ENCODE measurements at regions not wholly inside any gene's neighbourhood (a gene's known extent, or its start where the extent isn't known, plus 50 kb on each side); places are given as distances from the start of the nearest gene placed in this dataset.

DNA sequence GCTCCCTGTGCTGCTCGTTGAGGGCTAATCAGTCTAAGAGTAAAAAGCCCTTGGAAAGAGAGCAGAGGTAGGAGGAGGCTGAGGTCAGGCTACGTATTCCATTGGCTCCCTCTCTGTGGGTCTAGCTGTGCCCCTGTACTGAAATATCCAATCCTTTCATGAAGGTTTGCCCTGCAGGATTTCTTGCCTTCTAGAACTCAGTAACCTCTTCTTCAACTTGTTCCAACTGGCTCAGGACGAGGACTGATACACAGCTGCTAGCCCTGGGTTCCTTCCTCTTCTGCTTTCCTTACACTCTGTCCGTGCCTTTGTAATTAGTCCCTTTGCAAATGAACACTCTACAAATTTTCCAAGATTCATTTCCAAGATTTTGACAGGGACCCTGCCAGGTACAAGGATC is 560.5 kb downstream of the ACTR3B start:
- no peak for TF ChIP-seq FOXM1 (IDR thresholded peaks at IDR 0.05; ENCODE audit: borderline replicate concordance, low read depth)
- no peak for TF ChIP-seq YY1 (IDR thresholded peaks at IDR 0.05; ENCODE audit: low read depth)
- TF ChIP-seq EGR1 (IDR thresholded peaks at IDR 0.05) = no peak
- no peak for TF ChIP-seq USF1 (IDR thresholded peaks at IDR 0.05)
- no peak for TF ChIP-seq RAD21 (IDR thresholded peaks at IDR 0.05; ENCODE audit: low read depth)
- no peak for TF ChIP-seq TAF1 (IDR thresholded peaks at IDR 0.05; ENCODE audit: low read depth)
- no peak for TF ChIP-seq NFIC (IDR thresholded peaks at IDR 0.05)
- no peak for TF ChIP-seq CREB1 (IDR thresholded peaks at IDR 0.05; ENCODE audit: low read depth)
- TF ChIP-seq TCF12 (IDR thresholded peaks at IDR 0.05; ENCODE audit: low read depth) = no peak
- no peak for TF ChIP-seq TEAD4 (IDR thresholded peaks at IDR 0.05)

GRCh38 chr7:153320681-153321080 is 561.1 kb downstream of the ACTR3B start:
- TF ChIP-seq EGR1 (IDR thresholded peaks at IDR 0.05) = no peak
- no peak for TF ChIP-seq TEAD4 (IDR thresholded peaks at IDR 0.05)
- TF ChIP-seq YY1 (IDR thresholded peaks at IDR 0.05; ENCODE audit: low read depth) = no peak
- TF ChIP-seq REST (IDR thresholded peaks at IDR 0.05; ENCODE audit: low read depth) = no peak
- TF ChIP-seq TCF12 (IDR thresholded peaks at IDR 0.05; ENCODE audit: low read depth) = no peak
- no peak for TF ChIP-seq CEBPB (IDR thresholded peaks at IDR 0.05)
- TF ChIP-seq EP300 (IDR thresholded peaks at IDR 0.05; ENCODE audit: borderline replicate concordance) = no peak
- TF ChIP-seq ZBTB7A (IDR thresholded peaks at IDR 0.05; ENCODE audit: low read depth) = no peak
- no peak for TF ChIP-seq USF1 (IDR thresholded peaks at IDR 0.05)
- TF ChIP-seq CREB1 (IDR thresholded peaks at IDR 0.05; ENCODE audit: low read depth) = no peak
- no peak for TF ChIP-seq NFIC (IDR thresholded peaks at IDR 0.05)
- TF ChIP-seq MAX (IDR thresholded peaks at IDR 0.05) = no peak
- no peak for TF ChIP-seq RAD21 (IDR thresholded peaks at IDR 0.05; ENCODE audit: low read depth)
- TF ChIP-seq FOXM1 (IDR thresholded peaks at IDR 0.05; ENCODE audit: borderline replicate concordance, low read depth) = no peak
- no peak for TF ChIP-seq TAF1 (IDR thresholded peaks at IDR 0.05; ENCODE audit: low read depth)

GRCh38 chr7:153322991-153323390 is 563.4 kb downstream of the ACTR3B start:
- TF ChIP-seq NFIC (IDR thresholded peaks at IDR 0.05) (no peak), CREB1 (IDR thresholded peaks at IDR 0.05; ENCODE audit: low read depth) (no peak), TEAD4 (IDR thresholded peaks at IDR 0.05) (no peak), USF1 (IDR thresholded peaks at IDR 0.05) (no peak), YY1 (IDR thresholded peaks at IDR 0.05; ENCODE audit: low read depth) (no peak), REST (IDR thresholded peaks at IDR 0.05; ENCODE audit: low read depth) (no peak), TAF1 (IDR thresholded peaks at IDR 0.05; ENCODE audit: low read depth) (no peak), TCF12 (IDR thresholded peaks at IDR 0.05; ENCODE audit: low read depth) (no peak), FOXM1 (IDR thresholded peaks at IDR 0.05; ENCODE audit: borderline replicate concordance, low read depth) (no peak), ZBTB7A (IDR thresholded peaks at IDR 0.05; ENCODE audit: low read depth) (no peak), EP300 (IDR thresholded peaks at IDR 0.05; ENCODE audit: borderline replicate concordance) (no peak), MAX (IDR thresholded peaks at IDR 0.05) (no peak)

GRCh38 chr7:153324094-153324493 is 564.5 kb downstream of the ACTR3B start:
- TF ChIP-seq EGR1 (IDR thresholded peaks at IDR 0.05) (no peak), EP300 (IDR thresholded peaks at IDR 0.05; ENCODE audit: borderline replicate concordance) (no peak), REST (IDR thresholded peaks at IDR 0.05; ENCODE audit: low read depth) (peak; percentile 36; the same call in 1 of the 2 replicates)
